ENCODE measurements at regions not wholly inside any gene's neighbourhood (a gene's known extent, or its start where the extent isn't known, plus 50 kb on each side); places are given as distances from the start of the nearest gene placed in this dataset.
"Not testable (repeated sequence)": the region's sequence is repeated elsewhere in the genome, so short reads cannot be mapped to it uniquely, and the experiment has no call there.

- not testable (repeated sequence) for DNase-seq
Observed at GRCh38 chr13:109311431-109311976, 474.9 kb downstream of the IRS2 start.

DNA sequence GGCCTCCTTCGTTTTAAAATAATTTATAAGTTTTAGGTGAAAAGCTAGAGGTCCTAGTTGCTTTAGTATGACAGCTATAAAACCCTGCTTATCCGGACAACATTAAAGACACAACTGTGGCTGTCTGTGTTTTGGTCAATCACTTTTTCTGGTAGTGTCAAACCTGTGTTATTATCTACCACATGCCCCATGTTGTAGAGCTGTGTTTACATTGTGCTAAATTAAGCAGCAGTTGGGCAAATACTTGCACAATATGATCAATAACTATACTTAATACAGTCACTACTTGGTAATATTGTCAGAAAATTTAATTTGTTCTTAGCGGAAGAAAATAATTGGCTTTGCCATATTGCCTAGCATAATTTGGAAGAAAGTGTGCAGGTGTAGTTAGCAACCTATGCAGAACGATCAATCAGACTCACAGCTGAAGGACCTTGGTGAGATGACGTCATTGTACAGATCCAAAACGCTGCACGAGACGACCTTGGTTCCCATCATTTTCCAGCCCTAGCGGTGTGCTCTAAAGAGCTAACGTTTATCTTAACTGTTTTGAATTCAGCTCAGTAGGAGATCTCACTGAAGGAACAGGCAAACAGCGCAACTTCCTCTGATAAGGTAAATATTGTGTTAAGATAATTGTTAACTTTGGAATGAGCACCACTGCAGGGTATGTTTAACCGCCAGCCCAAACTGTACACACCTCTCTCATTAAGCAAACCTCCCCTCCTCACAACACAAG lies 476.6 kb downstream of the IRS2 start:
- no peak for DNase-seq

GRCh38 chr13:109307027-109307426 lies 479.4 kb downstream of the IRS2 start:
- DNase-seq = no peak

DNA sequence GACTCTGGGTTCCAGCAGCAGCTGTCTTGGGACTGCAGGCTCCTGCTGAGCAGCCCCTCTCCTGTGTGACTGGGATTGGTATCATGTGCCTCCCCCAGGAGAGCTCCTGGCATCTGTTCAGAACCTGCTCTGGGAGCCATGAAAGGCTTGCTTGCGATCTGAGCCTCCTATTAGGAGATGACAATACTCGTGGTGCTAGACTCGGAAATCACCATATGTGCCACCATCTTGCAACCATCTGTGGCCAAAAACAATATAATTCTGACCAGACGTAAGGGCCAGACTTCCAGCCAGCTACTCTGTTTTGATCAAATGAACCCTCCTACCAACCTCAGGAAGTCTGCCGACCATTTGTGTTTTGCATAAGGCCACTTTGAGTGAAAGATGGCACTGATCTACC lies 484.7 kb downstream of the IRS2 start:
- no peak for DNase-seq

DNA sequence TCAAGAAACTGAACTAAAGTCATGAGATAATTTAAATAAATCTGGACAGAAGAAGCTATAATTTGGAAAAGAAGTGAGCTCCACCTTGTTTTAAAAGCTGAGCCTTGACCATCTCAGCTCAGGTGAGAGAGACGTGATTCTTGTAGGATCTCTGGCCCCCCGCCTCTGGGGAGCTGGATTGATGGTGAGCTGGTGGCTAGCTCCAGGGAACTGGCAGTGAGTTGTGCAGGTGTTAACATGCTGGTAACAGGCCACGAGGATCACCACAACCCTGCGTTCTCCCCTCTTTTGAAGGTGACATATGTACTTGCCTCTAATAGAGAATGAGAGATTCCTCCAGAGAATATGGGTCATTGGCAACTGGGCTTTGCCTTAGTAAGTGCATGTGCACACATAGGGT lies 485.1 kb downstream of the IRS2 start:
- DNase-seq = no peak

- DNase-seq = no peak
Observed at GRCh38 chr13:109297628-109298027, 488.8 kb downstream of the IRS2 start.

DNA sequence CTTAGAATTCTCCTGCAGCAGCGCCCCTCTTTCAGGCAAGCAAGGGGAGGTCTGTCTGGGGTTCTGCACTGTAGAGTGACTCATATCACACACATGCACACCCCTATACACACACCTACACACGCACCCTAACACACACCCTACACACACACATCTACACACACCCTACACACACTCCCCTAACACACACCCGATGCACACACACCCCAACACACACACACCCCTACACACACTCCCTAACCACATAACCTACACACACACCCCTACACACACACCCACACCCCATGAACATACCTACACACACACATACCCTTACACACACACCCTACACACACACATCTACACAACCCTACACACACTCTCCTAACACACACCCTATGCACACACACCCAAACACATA lies 493.2 kb downstream of the IRS2 start:
- DNase-seq = no peak

- DNase-seq = no peak
Observed at GRCh38 chr13:109288151-109288709, 498.2 kb downstream of the IRS2 start.

DNA sequence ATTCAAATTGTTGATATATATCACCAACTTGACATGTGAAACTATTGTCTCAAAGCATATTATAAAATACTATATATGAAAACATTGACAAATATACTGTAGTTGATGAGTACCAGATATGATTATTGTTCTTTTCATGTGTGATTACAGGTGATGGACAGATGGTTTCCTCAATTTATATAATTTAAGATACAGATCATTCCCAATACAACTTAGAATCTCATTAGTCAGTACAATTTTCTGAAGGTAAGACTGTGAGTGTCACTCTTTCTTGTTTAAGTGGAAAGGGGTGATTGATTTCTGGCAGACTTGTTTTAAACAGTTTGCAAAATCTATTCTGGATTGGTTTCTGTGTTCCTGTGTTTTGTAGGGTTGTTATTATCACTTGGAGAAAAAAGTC lies 498.8 kb downstream of the IRS2 start:
- no peak for DNase-seq

DNA sequence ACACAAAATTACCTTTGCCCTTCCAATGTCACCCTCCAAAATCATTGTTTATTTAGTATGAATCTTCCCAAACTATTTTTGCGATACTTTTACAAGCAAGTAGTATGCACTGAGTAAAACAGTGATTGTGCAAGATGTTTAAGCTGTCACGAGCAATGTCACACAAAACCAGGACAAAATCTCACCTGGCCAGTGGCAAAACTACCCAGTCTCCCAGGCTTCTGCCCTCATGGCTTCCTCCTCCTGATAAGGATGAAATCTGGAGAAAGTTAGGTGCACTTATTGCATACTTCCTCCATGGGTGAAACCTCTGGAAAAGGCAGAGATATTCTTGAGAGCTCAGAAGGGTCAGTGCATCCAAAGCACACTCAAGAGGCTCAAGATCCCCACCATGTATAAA lies 500.8 kb downstream of the IRS2 start:
- no peak for DNase-seq

DNA sequence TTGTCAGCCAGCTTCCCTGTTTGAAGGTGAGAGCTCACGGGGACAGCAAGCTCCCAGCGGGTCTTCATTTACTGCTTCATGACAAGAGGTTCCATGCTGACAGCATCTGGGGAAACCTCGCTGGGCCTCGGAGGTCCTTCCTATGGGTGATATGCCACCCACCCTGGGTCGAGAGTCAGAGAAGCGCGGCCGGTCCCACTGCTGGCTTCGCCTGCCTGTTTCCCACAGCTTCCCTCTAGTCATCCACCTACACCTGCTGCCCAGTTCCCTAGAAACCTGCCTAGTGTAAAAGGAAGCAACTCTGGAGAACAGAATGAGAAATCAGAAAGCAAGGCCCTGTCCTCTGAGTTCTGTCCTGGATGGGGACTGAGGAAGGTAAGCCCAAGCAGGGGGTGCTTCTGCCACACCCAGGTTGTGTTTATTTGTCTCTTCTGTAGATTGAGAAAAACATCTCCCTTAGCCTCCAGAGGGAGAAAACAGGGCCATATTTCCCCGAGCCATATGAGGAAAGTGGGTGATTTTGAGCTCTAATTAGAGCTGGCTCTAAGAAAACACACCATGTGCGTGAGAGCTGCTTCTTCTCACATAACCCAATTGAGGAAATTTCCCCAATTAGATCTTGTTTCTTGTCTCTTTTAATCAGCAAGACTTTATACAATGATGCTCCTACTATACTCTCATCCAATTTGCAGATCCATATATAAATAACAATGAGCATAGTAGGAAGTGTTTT lies 504.3 kb downstream of the IRS2 start:
- DNase-seq = no peak

DNA sequence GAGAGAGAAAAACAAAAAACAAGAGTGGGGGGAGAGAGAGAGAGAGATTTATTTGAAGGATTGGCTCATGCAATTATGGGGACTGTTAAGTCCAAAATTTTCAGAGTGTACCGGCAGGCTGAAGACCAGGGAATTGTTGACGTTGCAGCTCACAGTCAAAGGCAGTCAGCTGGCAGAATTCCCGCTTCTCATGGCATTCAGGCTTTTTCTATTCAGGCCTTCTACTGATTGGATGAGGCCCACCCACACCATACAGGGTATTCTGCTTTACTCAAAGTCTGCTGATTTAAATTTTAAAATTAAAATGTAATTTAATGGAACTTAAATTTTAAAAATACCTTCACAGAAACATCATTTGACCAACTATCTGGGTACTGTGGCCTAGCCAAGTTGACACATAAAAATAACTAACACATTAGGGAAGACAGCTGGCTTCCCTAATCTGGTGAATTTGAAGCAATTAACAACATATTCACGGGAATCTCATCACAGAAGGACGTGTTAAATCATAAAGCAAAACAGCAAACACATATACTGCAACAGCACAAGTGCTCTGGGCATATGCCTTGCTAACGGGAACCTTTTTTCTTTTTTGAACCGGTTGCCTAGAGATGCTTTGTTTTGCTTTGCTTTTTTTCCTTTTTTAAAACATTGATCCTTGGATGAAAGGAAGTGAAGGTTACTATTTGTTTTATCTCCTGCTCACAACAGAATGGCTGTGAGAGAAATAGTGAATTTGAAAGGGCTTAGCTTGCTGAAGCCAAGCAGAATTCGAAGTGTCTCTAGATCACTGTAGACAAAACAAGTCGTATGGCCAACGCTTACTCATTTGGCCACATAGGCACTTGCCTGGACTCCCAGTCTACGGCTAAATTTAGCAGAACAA lies 505.1 kb downstream of the IRS2 start:
- DNase-seq = no peak

DNA sequence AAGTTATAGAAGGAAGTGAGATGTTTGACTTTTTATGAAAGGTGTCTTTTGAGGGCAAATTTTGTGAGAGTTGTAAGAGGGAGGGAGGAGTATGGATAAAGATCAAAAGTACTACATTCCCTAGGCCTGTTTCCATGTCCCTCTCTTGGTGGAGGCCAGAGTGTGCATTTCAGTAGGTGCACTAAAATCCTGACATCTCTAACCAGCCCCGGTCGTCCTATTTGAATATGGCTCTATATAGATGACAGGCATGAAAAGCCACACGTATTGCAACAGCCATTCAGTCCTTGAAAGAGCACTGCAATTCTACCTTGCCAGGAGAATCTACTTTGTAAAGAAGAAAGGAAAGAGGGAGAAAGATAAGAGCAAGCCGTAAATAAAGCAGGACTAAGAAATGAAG lies 510.1 kb downstream of the IRS2 start:
- DNase-seq = no peak

DNA sequence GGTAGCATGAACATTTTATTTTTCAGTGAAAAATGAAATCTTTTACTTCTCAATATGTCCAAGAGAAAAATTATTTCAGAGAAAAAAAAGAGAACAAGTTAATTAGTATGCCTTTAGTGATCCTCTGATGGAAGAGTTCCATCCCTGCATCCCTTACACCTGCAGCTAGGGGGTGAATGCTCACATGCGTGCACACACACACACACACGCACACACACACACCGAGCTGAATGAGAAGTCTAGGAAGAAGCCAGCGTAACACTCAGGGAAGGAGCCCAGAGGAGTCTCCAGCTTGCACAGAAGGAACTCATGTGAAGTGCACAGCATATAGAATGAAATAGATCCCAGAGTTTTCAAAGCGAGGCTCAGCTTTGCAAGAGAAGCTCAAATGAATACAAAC lies 510.5 kb downstream of the IRS2 start:
- DNase-seq = no peak

DNA sequence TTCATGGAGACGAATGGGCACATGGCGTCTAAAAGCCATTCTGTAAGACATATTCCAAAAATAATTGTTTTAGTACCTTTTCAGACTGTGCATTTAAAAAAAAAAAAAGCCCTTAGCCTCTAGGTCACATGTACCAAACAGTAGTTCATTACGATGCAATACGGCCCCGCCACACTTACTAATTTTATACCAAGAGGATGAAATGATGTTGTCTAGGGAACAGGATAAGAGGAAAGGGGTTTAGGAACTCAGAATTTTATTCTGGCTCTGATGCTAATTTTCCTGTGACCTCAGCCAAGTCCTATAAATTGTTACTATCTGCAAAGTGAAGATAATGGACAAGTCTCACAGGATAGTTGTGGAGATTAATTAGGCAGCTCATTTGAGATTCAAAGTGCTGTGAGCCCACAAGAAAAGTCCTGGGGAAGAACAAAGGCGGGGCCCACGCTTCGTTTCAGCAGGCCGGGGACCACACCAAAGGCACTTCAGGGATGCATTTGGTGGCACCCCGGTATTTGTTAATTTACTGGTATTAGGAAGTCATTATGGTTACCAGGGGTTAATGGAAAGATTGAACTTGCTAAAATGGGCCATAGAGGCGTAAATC lies 511.1 kb downstream of the IRS2 start:
- DNase-seq = no peak

DNA sequence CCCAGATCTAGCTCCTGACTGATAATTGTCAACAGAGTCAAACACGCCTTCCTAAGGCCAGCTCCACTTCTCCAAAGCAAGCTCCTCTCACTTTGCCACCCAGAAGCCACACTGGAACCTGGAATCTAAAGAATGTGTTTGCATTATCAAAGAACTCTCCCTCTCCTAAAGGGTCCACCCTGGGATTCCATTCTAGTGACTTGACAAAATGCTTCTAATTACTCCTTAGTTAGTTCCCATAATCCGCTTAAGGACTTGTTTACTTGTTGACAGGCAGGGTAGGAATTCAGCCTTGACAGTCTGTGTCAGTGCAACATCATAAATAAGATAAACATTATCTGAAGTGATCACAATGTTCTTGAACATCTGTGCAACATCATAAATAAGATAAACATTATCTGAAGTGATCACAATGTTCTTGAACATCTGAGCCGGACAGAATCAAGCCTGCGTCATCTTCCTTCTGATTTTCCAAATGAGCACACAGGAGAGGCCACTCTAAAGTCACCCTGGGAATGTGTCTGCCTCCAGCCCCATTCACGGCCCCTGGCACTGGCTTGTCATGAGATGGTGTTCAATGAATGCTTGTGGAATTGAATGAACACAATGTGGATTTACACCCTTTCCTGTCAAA lies 512.1 kb downstream of the IRS2 start:
- no peak for DNase-seq

GRCh38 chr13:109273326-109273751 lies 513.0 kb downstream of the IRS2 start:
- DNase-seq = no peak

GRCh38 chr13:109272595-109273325 lies 513.6 kb downstream of the IRS2 start:
- no peak for DNase-seq

DNA sequence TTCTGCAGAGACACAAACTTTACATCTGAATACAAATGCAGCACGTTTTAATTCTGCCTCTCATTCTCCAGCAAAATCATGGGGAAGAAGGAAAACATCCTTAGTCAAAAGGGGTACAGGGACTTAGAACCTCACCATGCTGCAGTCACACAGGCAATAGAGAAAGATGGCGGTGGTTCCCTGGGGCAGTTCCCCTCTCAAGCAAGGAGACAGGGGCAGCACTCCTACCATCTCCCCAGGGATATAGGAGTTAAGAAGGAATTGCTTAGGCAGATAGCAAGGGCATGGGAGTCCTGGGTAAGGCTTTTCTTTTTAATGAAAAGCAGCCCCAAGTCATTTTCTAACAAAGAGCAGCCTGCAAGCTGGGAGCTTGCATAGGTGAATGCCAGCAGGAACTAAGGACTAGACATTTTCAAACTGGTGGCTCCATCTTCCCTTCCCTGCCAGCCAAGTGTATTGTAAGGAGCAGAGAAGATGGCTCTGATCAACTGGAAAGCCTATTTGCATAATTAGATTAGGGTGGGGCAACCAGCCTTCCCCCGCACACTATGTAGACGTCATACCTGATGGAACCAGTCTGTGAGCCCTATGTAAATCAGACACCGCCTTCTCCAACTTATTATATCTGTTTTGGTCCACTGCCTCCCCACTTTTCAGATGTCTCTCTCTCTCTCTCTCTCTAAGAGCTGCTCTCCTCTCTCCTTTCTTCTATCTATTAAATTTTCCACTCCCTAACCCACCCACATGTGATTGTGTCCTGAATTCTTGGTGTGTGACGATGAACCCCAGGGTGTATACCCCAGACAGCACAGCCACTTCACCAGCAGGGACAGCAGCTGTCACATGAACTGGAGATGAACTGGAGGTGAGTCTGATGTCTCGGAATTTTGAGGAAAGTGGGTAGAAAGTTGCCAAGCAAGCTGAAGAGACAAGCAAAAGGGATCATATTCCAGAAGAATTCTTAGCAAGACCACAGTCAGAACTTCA lies 514.5 kb downstream of the IRS2 start:
- no peak for DNase-seq

DNA sequence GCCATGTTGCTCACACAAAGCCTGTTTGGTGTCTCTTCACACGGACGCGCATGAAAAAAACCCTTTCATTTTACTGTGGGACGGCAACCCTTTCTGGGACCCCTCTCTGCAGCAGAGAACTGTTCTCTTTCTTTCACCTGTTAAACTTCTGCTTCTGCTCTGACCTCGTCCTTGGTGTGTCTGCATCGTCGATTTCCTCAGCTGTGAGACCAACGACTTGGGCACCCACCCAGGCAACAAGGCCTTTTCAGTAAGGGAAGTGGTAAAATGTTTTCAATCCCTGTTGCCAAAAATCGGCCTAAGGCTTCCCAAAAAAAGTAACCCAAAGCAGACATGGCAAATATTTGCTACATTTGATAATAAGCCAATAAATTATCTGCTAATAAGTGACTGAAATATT lies 515.3 kb downstream of the IRS2 start:
- DNase-seq = no peak
